SU-DHL-6 (cell line): ENCODE measurements at regions not wholly inside any gene's neighbourhood (a gene's known extent, or its start where the extent isn't known, plus 50 kb on each side); places are given as distances from the start of the nearest gene placed in this dataset.

Experiments used
- H2AFZ ChIP-seq: fragments of 200-600 bp; sonication (generic); 2 replicates; pipeline ENCODE4 v1.6.1; 2014; ENCODE audit warnings: low read depth, mild to moderate bottlenecking, moderate library complexity, mixed read lengths, antibody characterized with exemption, low read length; ENCODE audit not compliant: severe bottlenecking
- H3F3A ChIP-seq: fragments of 200-600 bp; shearing (Covaris generic); 2 replicates; pipeline ENCODE4 v1.6.0; 2016; ENCODE audit warnings: antibody characterized with exemption, mild to moderate bottlenecking; ENCODE audit not compliant: insufficient read depth
- H3K27ac ChIP-seq: fragments of 200-600 bp; sonication (generic); 2 replicates; pipeline ENCODE4 v1.5.1; 2016; ENCODE audit warnings: low read depth, mild to moderate bottlenecking, low read length, moderate library complexity, mixed read lengths
- H3K27me3 ChIP-seq: fragments of 200-600 bp; sonication (generic), shearing (Covaris generic); 2 replicates; pipeline ENCODE4 v1.6.0; 2014; ENCODE audit warnings: mild to moderate bottlenecking, low read length
- H3K36me3 ChIP-seq: fragments of 200-600 bp; sonication (generic); 2 replicates; pipeline ENCODE4 v1.6.1; 2014; ENCODE audit warnings: mild to moderate bottlenecking, low read length, mixed read lengths
- H3K4me2 ChIP-seq: fragments of 300-600, 200-600 bp; shearing (Covaris generic), sonication (generic); 2 replicates; pipeline ENCODE4 v1.6.0; 2014; ENCODE audit warnings: low read length, low read depth, mild to moderate bottlenecking; ENCODE audit not compliant: poor library complexity, severe bottlenecking
- H3K4me3 ChIP-seq: fragments of 200-600 bp; sonication (generic); 2 replicates; pipeline ENCODE4 v1.5.1; 2014; ENCODE audit warnings: antibody characterized with exemption, low read length, mild to moderate bottlenecking, mixed read lengths; ENCODE audit not compliant: insufficient read depth, poor library complexity, severe bottlenecking
- H3K79me2 ChIP-seq: fragments of 200-600 bp; sonication (generic); 2 replicates; pipeline ENCODE4 v1.6.1; 2014; ENCODE audit warnings: mild to moderate bottlenecking, low read length, moderate library complexity; ENCODE audit not compliant: insufficient read depth
- H3K9ac ChIP-seq: fragments of 200-600 bp; sonication (generic); 2 replicates; pipeline ENCODE4 v1.7.0; 2014; ENCODE audit warnings: mild to moderate bottlenecking, low read length
- H3K9me2 ChIP-seq: fragments of 200-600 bp; sonication (generic); replicated peaks from 2 replicates; pipeline ENCODE4 v1.6.1; 2014; ENCODE audit warnings: low read length; ENCODE audit not compliant: insufficient read depth
- H3K9me3 ChIP-seq: fragments of 200-600 bp; sonication (generic); 2 replicates; pipeline ENCODE4 v1.6.1; 2014; ENCODE audit warnings: low read length, mixed read lengths; ENCODE audit not compliant: insufficient read depth
- H4K20me1 ChIP-seq: fragments of 200-600 bp; sonication (generic); 2 replicates; pipeline ENCODE4 v1.6.1; 2014; ENCODE audit warnings: low read depth, mild to moderate bottlenecking, antibody characterized with exemption, low read length, moderate library complexity, mixed read lengths
- EZH2phosphoT487 ChIP-seq: fragments of 200-600 bp; sonication (generic), shearing (Covaris generic); conservative IDR thresholded peaks from 2 replicates; pipeline ENCODE4 v1.6.1; 2018; ENCODE audit warnings: mild to moderate bottlenecking, antibody characterized with exemption, low read length, moderate library complexity, mixed read lengths
- TF ChIP-seq, protein P1 (sequence below): fragments of 200-600 bp; sonication (generic); IDR thresholded peaks from one replicate; pipeline ENCODE4 v1.5.1; 2017; ENCODE audit warnings: antibody characterized with exemption, mild to moderate bottlenecking, low read length, moderate library complexity; ENCODE audit not compliant: insufficient read depth, poor library complexity, severe bottlenecking

DNA sequence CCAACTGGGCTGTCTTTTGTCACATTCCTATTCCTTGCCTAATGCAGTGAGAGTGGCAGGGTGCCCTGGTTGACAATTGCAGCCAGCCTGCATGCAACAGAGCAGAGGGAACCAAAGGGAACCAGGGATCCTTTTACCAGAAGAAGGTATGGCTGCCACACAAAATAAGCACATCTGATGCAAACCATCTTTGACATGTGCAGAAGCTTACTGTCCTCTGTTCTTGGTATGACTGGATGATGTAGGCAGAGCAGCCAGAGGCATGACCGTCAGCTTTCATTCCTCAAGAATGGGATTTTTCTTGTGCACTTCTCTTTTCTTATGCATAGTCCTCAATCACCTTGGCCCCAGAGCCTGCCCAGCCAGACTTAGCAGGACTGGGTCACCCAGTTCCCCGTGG is 116.1 kb downstream of the UQCRFS1 start:
- no peak overlapping the region for H3K4me2 ChIP-seq
- no peak overlapping the region for H3K4me3 ChIP-seq
- no peak overlapping the region for H2AFZ ChIP-seq
- no peaks in the 10 kb centered on the region for H3K9me2 ChIP-seq
- no peaks in the 10 kb centered on the region for H3F3A ChIP-seq
- H4K20me1 ChIP-seq, result no peaks in the 10 kb centered on the region
- H3K36me3 ChIP-seq, result no peaks in the 10 kb centered on the region
- H3K27ac ChIP-seq, result no peak overlapping the region
- H3K9ac ChIP-seq, result no peak overlapping the region
- no peaks in the 10 kb centered on the region for H3K27me3 ChIP-seq
- TF ChIP-seq, protein P1, sequence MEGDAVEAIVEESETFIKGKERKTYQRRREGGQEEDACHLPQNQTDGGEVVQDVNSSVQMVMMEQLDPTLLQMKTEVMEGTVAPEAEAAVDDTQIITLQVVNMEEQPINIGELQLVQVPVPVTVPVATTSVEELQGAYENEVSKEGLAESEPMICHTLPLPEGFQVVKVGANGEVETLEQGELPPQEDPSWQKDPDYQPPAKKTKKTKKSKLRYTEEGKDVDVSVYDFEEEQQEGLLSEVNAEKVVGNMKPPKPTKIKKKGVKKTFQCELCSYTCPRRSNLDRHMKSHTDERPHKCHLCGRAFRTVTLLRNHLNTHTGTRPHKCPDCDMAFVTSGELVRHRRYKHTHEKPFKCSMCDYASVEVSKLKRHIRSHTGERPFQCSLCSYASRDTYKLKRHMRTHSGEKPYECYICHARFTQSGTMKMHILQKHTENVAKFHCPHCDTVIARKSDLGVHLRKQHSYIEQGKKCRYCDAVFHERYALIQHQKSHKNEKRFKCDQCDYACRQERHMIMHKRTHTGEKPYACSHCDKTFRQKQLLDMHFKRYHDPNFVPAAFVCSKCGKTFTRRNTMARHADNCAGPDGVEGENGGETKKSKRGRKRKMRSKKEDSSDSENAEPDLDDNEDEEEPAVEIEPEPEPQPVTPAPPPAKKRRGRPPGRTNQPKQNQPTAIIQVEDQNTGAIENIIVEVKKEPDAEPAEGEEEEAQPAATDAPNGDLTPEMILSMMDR, result no peak
- TF ChIP-seq EZH2phosphoT487, result no peak
- no peaks in the 10 kb centered on the region for H3K9me3 ChIP-seq
- H3K79me2 ChIP-seq, result no peaks in the 10 kb centered on the region

DNA sequence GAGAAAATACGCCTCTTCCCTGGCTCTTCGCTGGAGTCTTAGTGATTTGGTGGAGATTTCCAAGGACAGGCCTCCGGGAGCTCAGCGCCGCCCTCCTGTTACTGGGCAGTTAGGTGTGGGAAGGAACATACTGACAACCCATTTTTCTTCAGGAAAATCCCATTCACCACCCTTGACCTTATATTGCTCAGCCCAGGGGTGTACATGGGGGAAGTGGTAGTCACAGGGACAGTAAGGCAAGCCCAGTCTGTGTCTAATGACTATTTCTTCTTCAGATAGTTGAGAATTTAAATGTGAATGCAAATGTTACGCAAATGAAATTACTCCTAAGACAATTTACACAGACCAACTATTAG is 119.4 kb downstream of the UQCRFS1 start:
- TF ChIP-seq, protein P1, result no peak
- Histone ChIP-seq H3K9ac (no peak overlapping the region), H3K9me3 (no peaks in the 10 kb centered on the region), H4K20me1 (no peaks in the 10 kb centered on the region), H3K4me2 (no peak overlapping the region), H3K27ac (no peak overlapping the region), H3K79me2 (no peaks in the 10 kb centered on the region), H3K27me3 (no peaks in the 10 kb centered on the region; the same call in 1 of the 2 replicates), H3K36me3 (no peaks in the 10 kb centered on the region), H3K4me3 (no peak overlapping the region), H3K9me2 (no peaks in the 10 kb centered on the region), H2AFZ (no peak overlapping the region), H3F3A (no peaks in the 10 kb centered on the region)

DNA sequence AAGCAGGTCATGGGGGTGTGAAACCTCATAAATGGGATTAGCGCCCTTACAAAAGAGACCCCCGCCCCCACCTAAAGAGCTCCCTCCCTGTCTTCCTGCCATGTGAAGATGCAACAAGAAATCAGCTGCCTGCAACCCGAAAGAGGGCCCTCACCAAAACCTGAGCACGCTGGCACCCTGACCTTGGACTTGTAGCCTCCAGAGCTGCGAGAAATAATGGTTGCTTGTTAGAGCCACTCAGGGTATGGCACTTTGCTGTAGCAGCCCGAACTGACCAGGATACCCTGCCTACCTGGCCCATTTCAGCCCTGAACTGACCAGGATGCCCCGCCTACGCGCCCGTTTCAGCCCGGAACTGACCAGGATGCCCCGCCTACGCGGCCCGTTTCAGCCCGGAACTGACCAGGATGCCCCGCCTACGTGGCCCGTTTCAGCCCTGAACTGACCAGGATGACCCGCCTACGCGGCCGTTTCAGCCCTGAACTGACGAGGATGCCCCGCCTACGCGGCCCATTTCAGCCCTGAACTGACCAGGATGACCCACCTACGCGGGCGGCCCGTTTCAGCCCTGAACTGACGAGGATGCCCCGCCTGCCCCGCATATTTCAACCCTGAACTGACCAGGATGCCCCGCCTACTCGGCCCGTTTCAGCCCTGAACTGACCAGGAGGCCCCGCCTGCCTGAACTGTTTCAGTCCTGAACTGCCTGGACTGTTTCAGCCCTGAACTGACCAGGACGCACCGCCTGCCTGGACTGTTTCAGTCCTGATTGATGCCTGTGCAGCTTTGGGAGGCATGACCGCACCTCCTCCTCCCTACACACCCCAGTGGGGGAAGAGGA is 120.0 kb downstream of the UQCRFS1 start:
- H3K4me2 ChIP-seq, result no peak overlapping the region
- H3K27ac ChIP-seq, result no peak overlapping the region
- TF ChIP-seq, protein P1, result no peak
- no peak for TF ChIP-seq EZH2phosphoT487
- no peaks in the 10 kb centered on the region for H3K9me3 ChIP-seq
- no peaks in the 10 kb centered on the region; the same call in 1 of the 2 replicates for H3K27me3 ChIP-seq
- no peaks in the 10 kb centered on the region for H3K79me2 ChIP-seq
- H4K20me1 ChIP-seq, result no peaks in the 10 kb centered on the region
- no peaks in the 10 kb centered on the region for H3K36me3 ChIP-seq
- H2AFZ ChIP-seq, result no peak overlapping the region
- no peak overlapping the region for H3K4me3 ChIP-seq
- H3K9me2 ChIP-seq, result no peaks in the 10 kb centered on the region
- no peaks in the 10 kb centered on the region for H3F3A ChIP-seq
- H3K9ac ChIP-seq, result no peak overlapping the region
